Tibial nerve (tissue), 4 donors: ENCODE measurements at regions not wholly inside any gene's neighbourhood (a gene's known extent, or its start where the extent isn't known, plus 50 kb on each side); places are given as distances from the start of the nearest gene placed in this dataset.

ENCODE experiments used
- DNase-seq, 2 donors: peaks; one replicate each; pipeline ENCODE4 v3.0.0-alpha.2; 2019; ENCODE audit warnings: low spot score in 2 of 2
- H3K27ac ChIP-seq, 4 donors: fragments of 200-600 bp; sonication (generic) in 3 of 4; one replicate each; pipeline ENCODE4 v1.5.1; 2017 to 2019; ENCODE audit warnings: mild to moderate bottlenecking in 1 of 4
- H3K27me3 ChIP-seq, 2 donors: fragments of 200-600 bp; sonication (generic) in 1 of 2; one replicate each; pipeline versions ENCODE4 v1.5.1 to v1.6.0; 2017 to 2019
- H3K36me3 ChIP-seq, 3 donors: fragments of 200-600 bp; sonication (generic); one replicate each; pipeline ENCODE4 v1.5.1; 2018 to 2019
- H3K4me1 ChIP-seq, 4 donors: fragments of 200-600 bp; sonication (generic) in 3 of 4; one replicate each; pipeline ENCODE4 v1.5.1; 2017 to 2019
- H3K4me3 ChIP-seq, 4 donors: fragments of 200-600 bp; sonication (generic) in 3 of 4; one replicate each; pipeline ENCODE4 v1.5.1; 2017 to 2019; ENCODE audit warnings: mild to moderate bottlenecking in 1 of 4, moderate library complexity in 1 of 4
- H3K9me3 ChIP-seq, 4 donors: fragments of 200-600 bp; sonication (generic) in 3 of 4; one replicate each; pipeline ENCODE4 v1.5.1; 2017 to 2019
- EP300 ChIP-seq, 2 donors: sonication (generic); formaldehyde crosslinking; IDR thresholded peaks; one replicate each; pipeline ENCODE4 v1.6.1; 2017; ENCODE audit warnings: antibody characterized with exemption in 2 of 2, mild to moderate bottlenecking in 1 of 2
- POLR2A ChIP-seq, 2 donors: fragments of 450-650 bp; IDR thresholded peaks; one replicate each; pipeline ENCODE4 v1.6.1; 2017; ENCODE audit warnings: antibody characterized with exemption in 2 of 2, mild to moderate bottlenecking in 2 of 2, moderate library complexity in 2 of 2
- WGBS, 2 donors: methylation state at CpG; one replicate each; pipeline ENCODE4 v1.1.5; 2018; 5-methylcytosine and 5-hydroxymethylcytosine counted together
- TF ChIP-seq, protein P1 (sequence below), 5 experiments: fragments of 200-600 bp in 3 of 5; fragments of 450-650 bp in 2 of 5; sonication (generic) in 3 of 5; IDR thresholded peaks; one replicate each; pipeline ENCODE4 v1.5.1; 2016 to 2019; ENCODE audit warnings: antibody characterized with exemption in 5 of 5, mild to moderate bottlenecking in 3 of 5, moderate library complexity in 2 of 5

DNA sequence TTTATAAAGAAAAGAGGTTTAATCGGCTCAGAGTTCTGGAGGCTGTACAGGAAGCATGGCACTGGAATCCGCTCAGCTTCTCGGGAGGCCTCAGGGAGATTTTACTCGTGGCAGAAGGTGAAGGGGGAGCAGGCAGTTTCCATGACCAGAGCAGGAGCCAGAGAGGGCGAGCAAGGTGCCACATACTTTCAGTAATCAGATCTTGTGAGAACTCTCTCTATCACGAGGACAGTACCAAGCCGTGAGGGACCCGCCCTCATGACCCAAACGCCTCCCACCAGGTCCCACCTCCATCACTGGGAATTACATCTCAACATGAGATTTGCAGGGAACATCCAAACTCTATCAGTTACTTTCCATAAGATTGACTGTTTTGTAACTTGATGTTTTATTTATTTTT is 70.7 kb upstream of the SYN2 start:
- WGBS, 2 donors = 84% methylated on average over 9 of the region's 9 CpGs
- TF ChIP-seq, protein P1, sequence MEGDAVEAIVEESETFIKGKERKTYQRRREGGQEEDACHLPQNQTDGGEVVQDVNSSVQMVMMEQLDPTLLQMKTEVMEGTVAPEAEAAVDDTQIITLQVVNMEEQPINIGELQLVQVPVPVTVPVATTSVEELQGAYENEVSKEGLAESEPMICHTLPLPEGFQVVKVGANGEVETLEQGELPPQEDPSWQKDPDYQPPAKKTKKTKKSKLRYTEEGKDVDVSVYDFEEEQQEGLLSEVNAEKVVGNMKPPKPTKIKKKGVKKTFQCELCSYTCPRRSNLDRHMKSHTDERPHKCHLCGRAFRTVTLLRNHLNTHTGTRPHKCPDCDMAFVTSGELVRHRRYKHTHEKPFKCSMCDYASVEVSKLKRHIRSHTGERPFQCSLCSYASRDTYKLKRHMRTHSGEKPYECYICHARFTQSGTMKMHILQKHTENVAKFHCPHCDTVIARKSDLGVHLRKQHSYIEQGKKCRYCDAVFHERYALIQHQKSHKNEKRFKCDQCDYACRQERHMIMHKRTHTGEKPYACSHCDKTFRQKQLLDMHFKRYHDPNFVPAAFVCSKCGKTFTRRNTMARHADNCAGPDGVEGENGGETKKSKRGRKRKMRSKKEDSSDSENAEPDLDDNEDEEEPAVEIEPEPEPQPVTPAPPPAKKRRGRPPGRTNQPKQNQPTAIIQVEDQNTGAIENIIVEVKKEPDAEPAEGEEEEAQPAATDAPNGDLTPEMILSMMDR (IDR thresholded peaks at IDR 0.05) = no peak
- TF ChIP-seq EP300 (IDR thresholded peaks at IDR 0.05) = no peak
- no peak for TF ChIP-seq POLR2A (IDR thresholded peaks at IDR 0.05)
- H3K27ac ChIP-seq = no peak overlapping the region

DNA sequence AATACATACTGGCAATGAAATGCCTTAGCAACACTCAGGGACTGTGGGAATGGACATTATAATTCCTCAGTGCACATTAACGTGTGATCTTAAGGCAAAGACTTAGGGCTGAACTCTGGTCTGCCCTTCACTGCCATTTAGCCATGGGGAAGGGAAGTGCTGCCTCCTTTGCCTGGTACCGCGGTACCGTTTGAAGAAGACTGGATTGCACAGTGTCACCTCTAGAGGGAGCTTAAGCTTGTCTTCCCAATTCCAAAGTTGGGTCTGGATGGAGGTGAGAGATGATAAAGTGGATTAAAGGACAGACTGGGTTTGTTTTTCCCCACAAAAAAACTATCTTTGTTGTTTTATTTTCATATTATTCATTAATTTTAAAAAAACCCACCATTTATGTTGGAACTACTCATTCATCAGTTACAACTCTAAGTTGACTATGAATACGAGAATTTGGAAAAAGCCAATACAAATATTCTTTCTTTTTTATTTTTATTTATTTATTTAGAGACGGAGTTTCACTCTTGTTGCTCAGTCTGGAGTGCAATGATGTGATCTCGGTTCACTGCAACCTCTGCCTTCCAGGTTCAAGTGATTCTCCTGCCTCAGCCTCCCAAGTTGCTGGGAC is 60.0 kb upstream of the SYN2 start:
- Histone ChIP-seq H3K27ac (no peak overlapping the region), H3K4me1 (no peaks in the 10 kb centered on the region), H3K36me3 (no peaks in the 10 kb centered on the region), H3K27me3 (no peaks in the 10 kb centered on the region), H3K4me3 (no peak overlapping the region), H3K9me3 (peaks cover 0 to 5% (median 0%) of the 10 kb centered on the region in 4 donors)
- no peak for DNase-seq
- TF ChIP-seq, protein P1 (IDR thresholded peaks at IDR 0.05) = peak in 4 of 5 experiments; percentile 15 to 40 (median 31)
- TF ChIP-seq POLR2A (IDR thresholded peaks at IDR 0.05) (no peak), EP300 (IDR thresholded peaks at IDR 0.05) (no peak)
- 24 to 31% methylated on average over 7 of the region's 7 CpGs for WGBS, 2 donors

More for the DNA sequence above, 70.7 kb upstream of the SYN2 start:
- H3K9me3 ChIP-seq = no peaks in the 10 kb centered on the region
- H3K27me3 ChIP-seq = no peaks in the 10 kb centered on the region
- no peak for DNase-seq
- no peaks in the 10 kb centered on the region for H3K36me3 ChIP-seq
- no peak overlapping the region for H3K4me3 ChIP-seq
- no peaks in the 10 kb centered on the region for H3K4me1 ChIP-seq

DNA sequence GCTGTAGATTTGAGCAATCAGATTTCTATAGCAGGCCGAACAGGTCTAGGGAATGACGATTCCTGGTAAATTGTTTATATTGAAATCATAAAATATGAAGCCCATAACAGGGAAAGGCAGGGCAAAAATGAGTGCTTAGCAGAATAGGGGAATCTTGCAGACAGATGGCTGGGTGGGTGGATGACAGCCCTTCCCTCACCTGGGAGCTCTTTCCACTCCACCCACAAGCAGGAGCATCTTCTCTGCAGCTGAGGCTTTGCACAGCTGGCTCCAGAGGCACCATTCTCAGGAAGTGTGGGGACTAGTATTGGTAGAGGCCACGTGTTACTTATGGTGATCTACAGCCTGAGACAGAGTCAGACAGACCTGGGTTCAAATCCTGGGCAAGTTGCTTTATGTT is 55.9 kb upstream of the SYN2 start:
- TF ChIP-seq, protein P1 (IDR thresholded peaks at IDR 0.05) = no peak
- TF ChIP-seq POLR2A (IDR thresholded peaks at IDR 0.05) (no peak), EP300 (IDR thresholded peaks at IDR 0.05) (no peak)
- H3K4me3 ChIP-seq = no peak overlapping the region
- no peak overlapping the region for H3K27ac ChIP-seq
- no peaks in the 10 kb centered on the region for H3K36me3 ChIP-seq
- no peaks in the 10 kb centered on the region for H3K4me1 ChIP-seq
- DNase-seq = no peak
- H3K9me3 ChIP-seq = no peaks in the 10 kb centered on the region
- H3K27me3 ChIP-seq = no peaks in the 10 kb centered on the region
- WGBS, 2 donors = 87 to 94% methylated on average over 3 of the region's 3 CpGs

DNA sequence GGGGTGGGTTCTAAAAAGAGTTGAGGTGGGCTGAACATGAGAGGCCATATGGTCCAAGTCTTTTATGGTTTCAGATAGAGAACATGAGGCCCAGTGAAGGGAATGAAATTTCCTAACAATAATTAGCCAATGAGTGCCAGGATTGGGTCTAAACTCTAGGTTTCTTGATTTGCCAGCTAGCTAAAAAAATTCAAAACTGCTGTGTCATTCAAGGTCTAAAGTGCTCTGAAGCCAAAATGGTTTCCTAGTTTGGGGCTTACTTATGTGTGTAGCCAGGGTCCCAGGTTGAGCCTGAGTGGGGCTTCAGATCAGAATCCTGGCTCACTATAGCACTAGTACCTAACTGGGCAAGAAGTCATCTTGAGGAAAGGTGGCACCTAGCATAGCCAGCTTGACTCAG is 55.3 kb upstream of the SYN2 start:
- Histone ChIP-seq H3K27me3 (no peaks in the 10 kb centered on the region), H3K36me3 (no peaks in the 10 kb centered on the region), H3K9me3 (no peaks in the 10 kb centered on the region), H3K27ac (no peak overlapping the region), H3K4me3 (no peak overlapping the region), H3K4me1 (no peaks in the 10 kb centered on the region)
- no peak for DNase-seq
- TF ChIP-seq EP300 (IDR thresholded peaks at IDR 0.05) (no peak), POLR2A (IDR thresholded peaks at IDR 0.05) (no peak)
- TF ChIP-seq, protein P1 (IDR thresholded peaks at IDR 0.05) = no peak

DNA sequence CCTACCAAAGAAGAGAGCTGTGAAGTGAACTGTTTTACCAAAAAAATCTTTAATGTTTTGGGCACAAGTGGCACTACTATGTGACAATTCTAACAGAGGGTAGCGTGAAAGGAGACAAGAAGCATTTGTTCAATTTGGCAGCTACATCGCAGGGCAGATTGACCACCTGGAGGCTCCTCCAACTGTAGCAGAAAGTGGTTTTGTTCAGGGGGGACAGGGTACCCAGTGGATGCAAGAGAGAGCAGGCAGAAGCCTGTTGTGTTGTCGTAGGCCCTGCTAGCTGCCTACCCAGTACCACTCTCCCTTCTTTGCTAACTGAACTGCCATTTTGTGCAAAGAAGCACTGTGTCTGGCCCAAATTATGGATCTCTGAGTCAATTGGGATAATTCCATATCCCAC is 54.8 kb upstream of the SYN2 start:
- H3K9me3 ChIP-seq = no peaks in the 10 kb centered on the region
- no peaks in the 10 kb centered on the region for H3K36me3 ChIP-seq
- H3K4me3 ChIP-seq = no peak overlapping the region
- H3K27me3 ChIP-seq = no peaks in the 10 kb centered on the region
- WGBS, 2 donors = 86 to 93% methylated on average over 3 of the region's 3 CpGs
- DNase-seq = no peak
- H3K4me1 ChIP-seq = no peaks in the 10 kb centered on the region
- H3K27ac ChIP-seq = no peak overlapping the region
- TF ChIP-seq, protein P1 (IDR thresholded peaks at IDR 0.05) = no peak
- TF ChIP-seq EP300 (IDR thresholded peaks at IDR 0.05) (no peak), POLR2A (IDR thresholded peaks at IDR 0.05) (no peak)
